Vagina (tissue), 2 donors: ENCODE measurements at regions not wholly inside any gene's neighbourhood (a gene's known extent, or its start where the extent isn't known, plus 50 kb on each side); places are given as distances from the start of the nearest gene placed in this dataset.

Experiments used
- DNase-seq, 2 donors: peaks; one replicate each; pipeline ENCODE4 v3.0.0-alpha.2; 2017; ENCODE audit errors: extremely low spot score in 2 of 2
- H3K27ac ChIP-seq: fragments of 200-600 bp; sonication (generic); one replicate; pipeline ENCODE4 v1.5.1; 2019
- H3K27me3 ChIP-seq: fragments of 200-600 bp; sonication (generic); one replicate; pipeline ENCODE4 v1.5.1; 2019
- H3K36me3 ChIP-seq, 2 donors: fragments of 200-600 bp; sonication (generic); one replicate each; pipeline ENCODE4 v1.5.1; 2017 to 2019
- H3K4me1 ChIP-seq: fragments of 200-600 bp; sonication (generic); one replicate; pipeline ENCODE4 v1.5.1; 2019
- H3K4me3 ChIP-seq, 2 donors: fragments of 200-600 bp; sonication (generic); 1 replicate in 1 of 2; 2 replicates in 1 of 2; pipeline ENCODE4 v1.5.1; 2016 to 2019
- H3K9me3 ChIP-seq: fragments of 200-600 bp; sonication (generic); one replicate; pipeline ENCODE4 v1.5.1; 2019
- POLR2A ChIP-seq, 2 donors: fragments of 450-650 bp; IDR thresholded peaks; one replicate each; pipeline ENCODE4 v1.6.1; 2017; ENCODE audit warnings: antibody characterized with exemption in 2 of 2, mild to moderate bottlenecking in 2 of 2, moderate library complexity in 2 of 2
- POLR2AphosphoS5 ChIP-seq, 2 donors: sonication (generic); formaldehyde crosslinking; IDR thresholded peaks; one replicate each; pipeline ENCODE4 v1.9.0; 2017; ENCODE audit warnings: antibody characterized with exemption in 2 of 2, mild to moderate bottlenecking in 2 of 2, low read depth in 1 of 2; ENCODE audit not compliant: insufficient read depth in 1 of 2
- intact Hi-C: fragments of 100-400 bp; cut with DNase I; formaldehyde crosslinking; loops from one replicate; pipeline ENCODE4 v1.15.1; 2023
- TF ChIP-seq, protein P1 (sequence below), 3 experiments: fragments of 450-650 bp in 2 of 3; fragments of 200-600 bp in 1 of 3; sonication (generic) in 1 of 3; IDR thresholded peaks; one replicate each; pipeline ENCODE4 v1.5.1; 2017 to 2019; ENCODE audit warnings: antibody characterized with exemption in 3 of 3, mild to moderate bottlenecking in 2 of 3, moderate library complexity in 2 of 3

GRCh38 chr17:79150799-79151198 lies 76.2 kb downstream of the ENGASE start:
- Histone ChIP-seq H3K27ac (no peak overlapping the region), H3K9me3 (no peaks in the 10 kb centered on the region), H3K4me3 (no peak overlapping the region), H3K27me3 (no peaks in the 10 kb centered on the region), H3K36me3 (no peaks in the 10 kb centered on the region), H3K4me1 (no peaks in the 10 kb centered on the region)
- DNase-seq, result no peak
- TF ChIP-seq POLR2AphosphoS5 (IDR thresholded peaks at IDR 0.05; ENCODE audit: insufficient read depth in 1 of 2, low read depth in 1 of 2) (no peak), POLR2A (IDR thresholded peaks at IDR 0.05) (no peak)
- TF ChIP-seq, protein P1, sequence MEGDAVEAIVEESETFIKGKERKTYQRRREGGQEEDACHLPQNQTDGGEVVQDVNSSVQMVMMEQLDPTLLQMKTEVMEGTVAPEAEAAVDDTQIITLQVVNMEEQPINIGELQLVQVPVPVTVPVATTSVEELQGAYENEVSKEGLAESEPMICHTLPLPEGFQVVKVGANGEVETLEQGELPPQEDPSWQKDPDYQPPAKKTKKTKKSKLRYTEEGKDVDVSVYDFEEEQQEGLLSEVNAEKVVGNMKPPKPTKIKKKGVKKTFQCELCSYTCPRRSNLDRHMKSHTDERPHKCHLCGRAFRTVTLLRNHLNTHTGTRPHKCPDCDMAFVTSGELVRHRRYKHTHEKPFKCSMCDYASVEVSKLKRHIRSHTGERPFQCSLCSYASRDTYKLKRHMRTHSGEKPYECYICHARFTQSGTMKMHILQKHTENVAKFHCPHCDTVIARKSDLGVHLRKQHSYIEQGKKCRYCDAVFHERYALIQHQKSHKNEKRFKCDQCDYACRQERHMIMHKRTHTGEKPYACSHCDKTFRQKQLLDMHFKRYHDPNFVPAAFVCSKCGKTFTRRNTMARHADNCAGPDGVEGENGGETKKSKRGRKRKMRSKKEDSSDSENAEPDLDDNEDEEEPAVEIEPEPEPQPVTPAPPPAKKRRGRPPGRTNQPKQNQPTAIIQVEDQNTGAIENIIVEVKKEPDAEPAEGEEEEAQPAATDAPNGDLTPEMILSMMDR (IDR thresholded peaks at IDR 0.05), result no peak
- intact Hi-C loops, result no loop called here

- intact Hi-C loops, result no loop called here
- H3K27me3 ChIP-seq, result no peaks in the 10 kb centered on the region
- H3K4me3 ChIP-seq, result no peak overlapping the region
- H3K36me3 ChIP-seq, result no peaks in the 10 kb centered on the region
- H3K9me3 ChIP-seq, result no peaks in the 10 kb centered on the region
- H3K27ac ChIP-seq, result no peak overlapping the region
- no peak for DNase-seq
- TF ChIP-seq POLR2AphosphoS5 (IDR thresholded peaks at IDR 0.05; ENCODE audit: insufficient read depth in 1 of 2, low read depth in 1 of 2), result no peak
- TF ChIP-seq, protein P1 (IDR thresholded peaks at IDR 0.05), result no peak
- no peak for TF ChIP-seq POLR2A (IDR thresholded peaks at IDR 0.05)
- H3K4me1 ChIP-seq, result no peaks in the 10 kb centered on the region
Observed at GRCh38 chr17:79150035-79150733, 75.6 kb downstream of the ENGASE start.

- Histone ChIP-seq H3K36me3 (no peaks in the 10 kb centered on the region), H3K9me3 (no peaks in the 10 kb centered on the region), H3K4me1 (no peaks in the 10 kb centered on the region), H3K4me3 (no peak overlapping the region), H3K27ac (no peak overlapping the region), H3K27me3 (no peaks in the 10 kb centered on the region)
- intact Hi-C loops, result no loop called here
- DNase-seq, result no peak
- no peak for TF ChIP-seq POLR2A (IDR thresholded peaks at IDR 0.05)
- TF ChIP-seq POLR2AphosphoS5 (IDR thresholded peaks at IDR 0.05; ENCODE audit: insufficient read depth in 1 of 2, low read depth in 1 of 2), result no peak
- TF ChIP-seq, protein P1 (IDR thresholded peaks at IDR 0.05), result no peak
Observed at GRCh38 chr17:79148584-79148983, 74.0 kb downstream of the ENGASE start.

GRCh38 chr17:79147746-79148506 lies 73.3 kb downstream of the ENGASE start:
- intact Hi-C loops, result no loop called here
- no peaks in the 10 kb centered on the region for H3K27me3 ChIP-seq
- no peak overlapping the region for H3K27ac ChIP-seq

More at GRCh38 chr17:79147746-79148506, 73.3 kb downstream of the ENGASE start:
- no peaks in the 10 kb centered on the region for H3K36me3 ChIP-seq
- H3K9me3 ChIP-seq, result no peaks in the 10 kb centered on the region
- TF ChIP-seq, protein P1 (IDR thresholded peaks at IDR 0.05), result no peak
- no peak for TF ChIP-seq POLR2A (IDR thresholded peaks at IDR 0.05)
- TF ChIP-seq POLR2AphosphoS5 (IDR thresholded peaks at IDR 0.05; ENCODE audit: insufficient read depth in 1 of 2, low read depth in 1 of 2), result no peak
- no peak overlapping the region for H3K4me3 ChIP-seq
- DNase-seq, result no peak
- no peaks in the 10 kb centered on the region for H3K4me1 ChIP-seq
